ENCODE measurements at regions not wholly inside any gene's neighbourhood (a gene's known extent, or its start where the extent isn't known, plus 50 kb on each side); places are given as distances from the start of the nearest gene placed in this dataset.

DNA sequence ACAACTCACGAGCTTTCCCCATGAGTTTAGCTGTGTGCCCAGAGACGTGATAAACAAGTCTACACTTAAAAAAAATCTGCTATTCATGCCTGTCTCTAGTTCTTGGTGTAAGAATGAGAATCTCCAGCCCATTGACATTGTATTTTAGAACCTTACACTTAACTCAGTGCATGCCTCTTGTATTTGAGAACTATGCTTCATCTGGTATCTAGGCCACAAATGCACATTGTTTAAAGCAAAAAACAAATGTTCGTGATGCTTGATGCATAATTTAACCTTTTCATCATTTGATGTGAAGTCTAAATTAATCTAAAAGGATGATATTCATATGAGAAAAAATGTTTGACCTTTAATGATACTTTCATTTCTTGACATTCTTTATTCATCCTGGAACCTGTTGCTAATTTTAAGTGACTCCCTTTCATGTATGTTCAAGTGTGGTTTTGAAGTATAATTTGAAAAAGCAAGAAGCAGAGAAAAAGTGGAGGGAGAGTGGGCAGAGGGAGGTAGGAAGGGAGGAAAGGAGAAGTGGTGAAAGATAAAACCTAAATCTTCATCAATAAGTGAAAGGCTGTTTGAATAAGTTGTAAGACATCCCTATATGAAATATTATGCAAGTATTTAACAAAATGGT lies 116.9 kb downstream of the PFDN4 start:
- Histone ChIP-seq H3K4me3 (ENCODE audit: low read depth in 1 of 3, low read length in 3 of 3) (no peak overlapping the region), H3K9me3 (ENCODE audit: control insufficient read depth in 4 of 4, low read length in 3 of 4) (no peaks in the 10 kb centered on the region), H3K27ac (ENCODE audit: low read depth in 1 of 2, low read length in 2 of 2) (no peak overlapping the region), H3K9ac (ENCODE audit: low read depth in 1 of 2, low read length in 2 of 2) (no peak overlapping the region), H3K36me3 (ENCODE audit: control insufficient read depth in 4 of 4, insufficient read depth in 3 of 4, low read depth in 1 of 4, low read length in 3 of 4) (no peaks in the 10 kb centered on the region), H3K27me3 (ENCODE audit: control insufficient read depth in 4 of 4, insufficient read depth in 4 of 4, low read length in 3 of 4) (peaks cover 0 to 2% (median 0%) of the 10 kb centered on the region in 4 donors), H3K4me1 (ENCODE audit: control insufficient read depth in 4 of 4, insufficient read depth in 4 of 4, low read length in 3 of 4) (no peaks in the 10 kb centered on the region)
- DNase-seq (ENCODE audit: low spot score): no peak
- WGBS: 72% methylated on average over 3 of the region's 3 CpGs
- TF ChIP-seq TAF1 (conservative IDR thresholded peaks at IDR 0.05): no peak
- no peak for TF ChIP-seq RXRA (IDR thresholded peaks at IDR 0.05)
- TF ChIP-seq HNF4A (conservative IDR thresholded peaks at IDR 0.05): no peak
- no peak for TF ChIP-seq GABPA (IDR thresholded peaks at IDR 0.05 in 1 of 2, conservative IDR thresholded peaks at IDR 0.05 in 1 of 2)
- no peak for TF ChIP-seq HNF4G (IDR thresholded peaks at IDR 0.05)
- no peak for TF ChIP-seq EGR1 (IDR thresholded peaks at IDR 0.05; ENCODE audit: low read depth in 2 of 2)
- no peak for TF ChIP-seq FOXA1 (IDR thresholded peaks at IDR 0.05)
- TF ChIP-seq, protein P1, sequence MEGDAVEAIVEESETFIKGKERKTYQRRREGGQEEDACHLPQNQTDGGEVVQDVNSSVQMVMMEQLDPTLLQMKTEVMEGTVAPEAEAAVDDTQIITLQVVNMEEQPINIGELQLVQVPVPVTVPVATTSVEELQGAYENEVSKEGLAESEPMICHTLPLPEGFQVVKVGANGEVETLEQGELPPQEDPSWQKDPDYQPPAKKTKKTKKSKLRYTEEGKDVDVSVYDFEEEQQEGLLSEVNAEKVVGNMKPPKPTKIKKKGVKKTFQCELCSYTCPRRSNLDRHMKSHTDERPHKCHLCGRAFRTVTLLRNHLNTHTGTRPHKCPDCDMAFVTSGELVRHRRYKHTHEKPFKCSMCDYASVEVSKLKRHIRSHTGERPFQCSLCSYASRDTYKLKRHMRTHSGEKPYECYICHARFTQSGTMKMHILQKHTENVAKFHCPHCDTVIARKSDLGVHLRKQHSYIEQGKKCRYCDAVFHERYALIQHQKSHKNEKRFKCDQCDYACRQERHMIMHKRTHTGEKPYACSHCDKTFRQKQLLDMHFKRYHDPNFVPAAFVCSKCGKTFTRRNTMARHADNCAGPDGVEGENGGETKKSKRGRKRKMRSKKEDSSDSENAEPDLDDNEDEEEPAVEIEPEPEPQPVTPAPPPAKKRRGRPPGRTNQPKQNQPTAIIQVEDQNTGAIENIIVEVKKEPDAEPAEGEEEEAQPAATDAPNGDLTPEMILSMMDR (IDR thresholded peaks at IDR 0.05; ENCODE audit: low read depth, low read length, missing input control): no peak
- no peak for TF ChIP-seq RAD21 (IDR thresholded peaks at IDR 0.05)
- no peak for TF ChIP-seq FOXA2 (IDR thresholded peaks at IDR 0.05)
- TF ChIP-seq JUND (IDR thresholded peaks at IDR 0.05): no peak
- TF ChIP-seq, protein P2, sequence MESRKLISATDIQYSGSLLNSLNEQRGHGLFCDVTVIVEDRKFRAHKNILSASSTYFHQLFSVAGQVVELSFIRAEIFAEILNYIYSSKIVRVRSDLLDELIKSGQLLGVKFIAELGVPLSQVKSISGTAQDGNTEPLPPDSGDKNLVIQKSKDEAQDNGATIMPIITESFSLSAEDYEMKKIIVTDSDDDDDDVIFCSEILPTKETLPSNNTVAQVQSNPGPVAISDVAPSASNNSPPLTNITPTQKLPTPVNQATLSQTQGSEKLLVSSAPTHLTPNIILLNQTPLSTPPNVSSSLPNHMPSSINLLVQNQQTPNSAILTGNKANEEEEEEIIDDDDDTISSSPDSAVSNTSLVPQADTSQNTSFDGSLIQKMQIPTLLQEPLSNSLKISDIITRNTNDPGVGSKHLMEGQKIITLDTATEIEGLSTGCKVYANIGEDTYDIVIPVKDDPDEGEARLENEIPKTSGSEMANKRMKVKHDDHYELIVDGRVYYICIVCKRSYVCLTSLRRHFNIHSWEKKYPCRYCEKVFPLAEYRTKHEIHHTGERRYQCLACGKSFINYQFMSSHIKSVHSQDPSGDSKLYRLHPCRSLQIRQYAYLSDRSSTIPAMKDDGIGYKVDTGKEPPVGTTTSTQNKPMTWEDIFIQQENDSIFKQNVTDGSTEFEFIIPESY (IDR thresholded peaks at IDR 0.05): no peak
- TF ChIP-seq SP1 (IDR thresholded peaks at IDR 0.05): no peak
- TF ChIP-seq NR2F2 (IDR thresholded peaks at IDR 0.05): no peak
- TF ChIP-seq, protein P3, sequence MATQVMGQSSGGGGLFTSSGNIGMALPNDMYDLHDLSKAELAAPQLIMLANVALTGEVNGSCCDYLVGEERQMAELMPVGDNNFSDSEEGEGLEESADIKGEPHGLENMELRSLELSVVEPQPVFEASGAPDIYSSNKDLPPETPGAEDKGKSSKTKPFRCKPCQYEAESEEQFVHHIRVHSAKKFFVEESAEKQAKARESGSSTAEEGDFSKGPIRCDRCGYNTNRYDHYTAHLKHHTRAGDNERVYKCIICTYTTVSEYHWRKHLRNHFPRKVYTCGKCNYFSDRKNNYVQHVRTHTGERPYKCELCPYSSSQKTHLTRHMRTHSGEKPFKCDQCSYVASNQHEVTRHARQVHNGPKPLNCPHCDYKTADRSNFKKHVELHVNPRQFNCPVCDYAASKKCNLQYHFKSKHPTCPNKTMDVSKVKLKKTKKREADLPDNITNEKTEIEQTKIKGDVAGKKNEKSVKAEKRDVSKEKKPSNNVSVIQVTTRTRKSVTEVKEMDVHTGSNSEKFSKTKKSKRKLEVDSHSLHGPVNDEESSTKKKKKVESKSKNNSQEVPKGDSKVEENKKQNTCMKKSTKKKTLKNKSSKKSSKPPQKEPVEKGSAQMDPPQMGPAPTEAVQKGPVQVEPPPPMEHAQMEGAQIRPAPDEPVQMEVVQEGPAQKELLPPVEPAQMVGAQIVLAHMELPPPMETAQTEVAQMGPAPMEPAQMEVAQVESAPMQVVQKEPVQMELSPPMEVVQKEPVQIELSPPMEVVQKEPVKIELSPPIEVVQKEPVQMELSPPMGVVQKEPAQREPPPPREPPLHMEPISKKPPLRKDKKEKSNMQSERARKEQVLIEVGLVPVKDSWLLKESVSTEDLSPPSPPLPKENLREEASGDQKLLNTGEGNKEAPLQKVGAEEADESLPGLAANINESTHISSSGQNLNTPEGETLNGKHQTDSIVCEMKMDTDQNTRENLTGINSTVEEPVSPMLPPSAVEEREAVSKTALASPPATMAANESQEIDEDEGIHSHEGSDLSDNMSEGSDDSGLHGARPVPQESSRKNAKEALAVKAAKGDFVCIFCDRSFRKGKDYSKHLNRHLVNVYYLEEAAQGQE (IDR thresholded peaks at IDR 0.05): no peak

GRCh38 chr20:54335299-54335698 lies 127.4 kb downstream of the PFDN4 start:
- H3K4me1 ChIP-seq (ENCODE audit: control insufficient read depth in 4 of 4, insufficient read depth in 4 of 4, low read length in 3 of 4): no peaks in the 10 kb centered on the region
- DNase-seq (ENCODE audit: low spot score): no peak
- no peak overlapping the region for H3K9ac ChIP-seq (ENCODE audit: low read depth in 1 of 2, low read length in 2 of 2)
- WGBS: 91% methylated on average over 2 of the region's 2 CpGs
- no peak overlapping the region for H3K4me3 ChIP-seq (ENCODE audit: low read depth in 1 of 3, low read length in 3 of 3)
- no peaks in the 10 kb centered on the region for H3K27me3 ChIP-seq (ENCODE audit: control insufficient read depth in 4 of 4, insufficient read depth in 4 of 4, low read length in 3 of 4)
- no peaks in the 10 kb centered on the region for H3K9me3 ChIP-seq (ENCODE audit: control insufficient read depth in 4 of 4, low read length in 3 of 4)
- H3K36me3 ChIP-seq (ENCODE audit: control insufficient read depth in 4 of 4, insufficient read depth in 3 of 4, low read depth in 1 of 4, low read length in 3 of 4): no peaks in the 10 kb centered on the region
- H3K27ac ChIP-seq (ENCODE audit: low read depth in 1 of 2, low read length in 2 of 2): no peak overlapping the region
- no peak for TF ChIP-seq JUND (IDR thresholded peaks at IDR 0.05)
- TF ChIP-seq, protein P2 (IDR thresholded peaks at IDR 0.05): no peak
- TF ChIP-seq, protein P1 (IDR thresholded peaks at IDR 0.05; ENCODE audit: low read depth, low read length, missing input control): no peak
- TF ChIP-seq NR2F2 (IDR thresholded peaks at IDR 0.05): no peak
- TF ChIP-seq FOXA2 (IDR thresholded peaks at IDR 0.05): no peak
- no peak for TF ChIP-seq GABPA (IDR thresholded peaks at IDR 0.05 in 1 of 2, conservative IDR thresholded peaks at IDR 0.05 in 1 of 2)
- TF ChIP-seq RXRA (IDR thresholded peaks at IDR 0.05): no peak
- TF ChIP-seq HNF4G (IDR thresholded peaks at IDR 0.05): no peak
- no peak for TF ChIP-seq FOXA1 (IDR thresholded peaks at IDR 0.05)
- no peak for TF ChIP-seq MAX (IDR thresholded peaks at IDR 0.05)
- TF ChIP-seq TAF1 (conservative IDR thresholded peaks at IDR 0.05): no peak
- TF ChIP-seq EGR1 (IDR thresholded peaks at IDR 0.05; ENCODE audit: low read depth in 2 of 2): no peak
- TF ChIP-seq SP1 (IDR thresholded peaks at IDR 0.05): no peak
- no peak for TF ChIP-seq RAD21 (IDR thresholded peaks at IDR 0.05)
- no peak for TF ChIP-seq YY1 (IDR thresholded peaks at IDR 0.05)
- TF ChIP-seq HNF4A (conservative IDR thresholded peaks at IDR 0.05): no peak
- TF ChIP-seq ATF3 (IDR thresholded peaks at IDR 0.05): no peak

Measured in liver (tissue), 8 donors.